HCT116 (cell line): ENCODE measurements at regions not wholly inside any gene's neighbourhood (a gene's known extent, or its start where the extent isn't known, plus 50 kb on each side); places are given as distances from the start of the nearest gene placed in this dataset.

Experiments used
- ATAC-seq: fragments of 200-7000 bp; cut with Tn5 transposase; 2 replicates; pipeline ENCODE4 v1.9.1; 2020; ENCODE audit warnings: mild to moderate bottlenecking, moderate library complexity
- BruUV-seq: library from RNA; stranded (reverse); fragments of 400-500 nt; replicated peaks from 2 replicates; lab custom pipeline; 2021; lab: Mats Ljungman, UMichigan
- CTCF ChIA-PET: fragments of 300-600 bp; sonication (Branson Sonifier 250); formaldehyde crosslinking; loops from one replicate; lab custom pipeline; 2021; ENCODE audit warnings: antibody characterized with exemption; lab: Charles Lee
- POLR2A ChIA-PET: fragments of 300-600, 350-600 bp; sonication (Branson Sonifier 250); formaldehyde crosslinking; loops from one replicate; lab custom pipeline; 2021; ENCODE audit warnings: antibody characterized with exemption; lab: Charles Lee
- RAD21 ChIA-PET, 2 experiments: fragments of 300-600 bp; sonication (Branson Sonifier 250); formaldehyde crosslinking; loops; one replicate each; lab custom pipeline; 2023; ENCODE audit warnings: low total read pairs in 2 of 2; ENCODE audit not compliant: uncharacterized antibody in 2 of 2, unreplicated experiment in 2 of 2, low non-redundant PET in 1 of 2; lab: Charles Lee
- DNase-seq: peaks from one replicate; pipeline ENCODE4 v3.0.0-alpha.2; 2010; ENCODE audit warnings: low read depth, low spot score
- H2AFZ ChIP-seq: fragments of 200-600 bp; shearing (Covaris generic), sonication (generic); 2 replicates; pipeline ENCODE4 v1.6.1; 2017; ENCODE audit warnings: low read depth, mixed run types, mixed read lengths, antibody characterized with exemption, low read length; ENCODE audit not compliant: poor library complexity, severe bottlenecking
- H3K27ac ChIP-seq: 2 replicates; pipeline ENCODE4 v1.5.1; 2012; ENCODE audit warnings: low read depth, low read length
- H3K27me3 ChIP-seq: fragments of 200-600 bp; sonication (generic); 2 replicates; pipeline ENCODE4 v1.6.1; 2016; ENCODE audit warnings: mixed run types, low read length, mixed read lengths; ENCODE audit not compliant: insufficient read depth
- H3K36me3 ChIP-seq, 2 experiments: fragments of 200-500 bp in 1 of 2; fragments of 200-600 bp in 1 of 2; sonication (Bioruptor generic) in 1 of 2; sonication (generic) in 1 of 2; 2 replicates each; pipeline versions ENCODE4 v1.5.1 to v1.6.1; 2014 to 2016; ENCODE audit warnings: low read length in 2 of 2, inconsistent platforms in 1 of 2, mixed read lengths in 1 of 2, mixed run types in 1 of 2; ENCODE audit not compliant: insufficient read depth in 2 of 2, control insufficient read depth in 1 of 2
- H3K4me1 ChIP-seq, 2 experiments: fragments of 200-600 bp in 1 of 2; sonication (generic) in 1 of 2; 2 replicates each; pipeline versions ENCODE4 v1.5.1 to v1.6.1; 2012 to 2017; ENCODE audit warnings: low read length in 2 of 2, inconsistent platforms in 1 of 2, mild to moderate bottlenecking in 1 of 2, mixed read lengths in 1 of 2, mixed run types in 1 of 2, moderate library complexity in 1 of 2; ENCODE audit not compliant: insufficient read depth in 2 of 2, control insufficient read depth in 1 of 2
- H3K4me2 ChIP-seq: fragments of 200-600 bp; sonication (generic); 2 replicates; pipeline ENCODE4 v1.6.1; 2017; ENCODE audit warnings: mixed run types, low read length, mixed read lengths
- H3K4me3 ChIP-seq, 2 experiments: fragments of 200-600 bp in 1 of 2; sonication (generic) in 1 of 2; replicated peaks in 1 of 2; 2 replicates each; pipeline ENCODE4 v1.5.1; 2011 to 2016; ENCODE audit warnings: low read length in 2 of 2, control low read depth in 1 of 2, low read depth in 1 of 2, mild to moderate bottlenecking in 1 of 2, mixed read lengths in 1 of 2, mixed run types in 1 of 2
- H3K79me2 ChIP-seq: fragments of 200-600 bp; sonication (generic); 2 replicates; pipeline ENCODE4 v1.6.1; 2017; ENCODE audit warnings: mild to moderate bottlenecking, mixed run types, low read length, moderate library complexity, mixed read lengths; ENCODE audit not compliant: insufficient read depth
- H3K9ac ChIP-seq: fragments of 200-600 bp; sonication (generic); 2 replicates; pipeline ENCODE4 v1.6.1; 2016; ENCODE audit warnings: low read length, mixed read lengths
- H3K9me2 ChIP-seq: fragments of 200-600 bp; sonication (generic), shearing (Covaris generic); 2 replicates; pipeline ENCODE4 v1.6.1; 2017; ENCODE audit warnings: mixed run types, mild to moderate bottlenecking, moderate library complexity; ENCODE audit not compliant: insufficient read depth
- H3K9me3 ChIP-seq, 2 experiments: fragments of 200-500 bp in 1 of 2; fragments of 200-600 bp in 1 of 2; sonication (Bioruptor generic) in 1 of 2; sonication (generic) in 1 of 2; 2 replicates each; pipeline ENCODE4 v1.6.1; 2014 to 2017; ENCODE audit warnings: low read length in 2 of 2, mixed read lengths in 2 of 2, inconsistent platforms in 1 of 2, low read depth in 1 of 2, mild to moderate bottlenecking in 1 of 2, mixed run types in 1 of 2, moderate library complexity in 1 of 2; ENCODE audit not compliant: control insufficient read depth in 1 of 2, insufficient read depth in 1 of 2
- H4K20me1 ChIP-seq: fragments of 200-600 bp; sonication (generic), shearing (Covaris generic); 2 replicates; pipeline ENCODE4 v1.6.1; 2017; ENCODE audit warnings: mixed run types, mild to moderate bottlenecking, moderate library complexity; ENCODE audit not compliant: insufficient read depth
- CBX3 ChIP-seq: IDR thresholded peaks from 2 replicates; pipeline ENCODE4 v1.6.1; 2012; ENCODE audit warnings: low read depth
- CEBPB ChIP-seq: IDR thresholded peaks from 2 replicates; pipeline ENCODE4 v1.6.1; 2012; ENCODE audit warnings: low read depth
- EGR1 ChIP-seq: IDR thresholded peaks from 2 replicates; pipeline ENCODE4 v1.6.1; 2012; ENCODE audit warnings: low read depth
- ELF1 ChIP-seq: IDR thresholded peaks from 2 replicates; pipeline ENCODE4 v1.6.1; 2012; ENCODE audit warnings: low read depth, borderline replicate concordance
- EZH2phosphoT487 ChIP-seq: fragments of 200-600 bp; IDR thresholded peaks from 2 replicates; pipeline ENCODE4 v1.6.1; 2018; ENCODE audit warnings: antibody characterized with exemption, borderline replicate concordance
- JUND ChIP-seq: IDR thresholded peaks from 2 replicates; pipeline ENCODE4 v1.6.1; 2012
- POLR2AphosphoS5 ChIP-seq: IDR thresholded peaks from 2 replicates; pipeline ENCODE4 v1.6.1; 2011; ENCODE audit warnings: mild to moderate bottlenecking, low read depth, low read length, moderate library complexity
- RAD21 ChIP-seq: IDR thresholded peaks from 2 replicates; pipeline ENCODE4 v1.6.1; 2012; ENCODE audit warnings: low read depth, mild to moderate bottlenecking
- REST ChIP-seq: IDR thresholded peaks from 2 replicates; pipeline ENCODE4 v1.6.1; 2012; ENCODE audit warnings: low read depth
- SIN3A ChIP-seq: IDR thresholded peaks from 2 replicates; pipeline ENCODE4 v1.6.1; 2012; ENCODE audit warnings: low read depth
- SP1 ChIP-seq: IDR thresholded peaks from 2 replicates; pipeline ENCODE4 v1.6.1; 2012; ENCODE audit warnings: low read depth
- TCF7L2 ChIP-seq: IDR thresholded peaks from 2 replicates; pipeline ENCODE4 v1.7.0; 2011; ENCODE audit warnings: borderline replicate concordance, inconsistent platforms; ENCODE audit not compliant: insufficient read depth, insufficient read length; ENCODE audit errors: extremely low read depth
- YY1 ChIP-seq: IDR thresholded peaks from 2 replicates; pipeline ENCODE4 v1.6.1; 2011; ENCODE audit warnings: low read length, low read depth, moderate library complexity, mild to moderate bottlenecking; ENCODE audit not compliant: insufficient replicate concordance; ENCODE audit errors: extremely low read depth
- ZBTB33 ChIP-seq: IDR thresholded peaks from 2 replicates; pipeline ENCODE4 v1.6.1; 2011; ENCODE audit warnings: mild to moderate bottlenecking, low read length, moderate library complexity; ENCODE audit not compliant: insufficient replicate concordance; ENCODE audit errors: extremely low read depth
- ZFX ChIP-seq: fragments of 450-650 bp; IDR thresholded peaks from 2 replicates; pipeline ENCODE4 v1.6.1; 2017
- ZNF274 ChIP-seq: fragments of 200-500 bp; sonication (Bioruptor generic); IDR thresholded peaks from 2 replicates; pipeline ENCODE4 v1.6.1; 2014; ENCODE audit warnings: mild to moderate bottlenecking, low read depth, low read length, inconsistent platforms
- intact Hi-C: fragments of 100-400 bp; cut with micrococcal nuclease; formaldehyde crosslinking; loops from 2 replicates; pipeline ENCODE4 v1.10.0; 2022
- TF ChIP-seq, protein P1 (sequence below): IDR thresholded peaks from 2 replicates; pipeline ENCODE4 v1.6.1; 2012
- TF ChIP-seq, protein P2 (sequence below), 3 experiments: fragments of 200-600 bp in 1 of 3; sonication (generic) in 1 of 3; IDR thresholded peaks in 2 of 3; conservative IDR thresholded peaks in 1 of 3; 2 replicates each; pipeline ENCODE4 v1.5.1; 2012 to 2017; ENCODE audit warnings: low read depth in 2 of 3, low read length in 2 of 3, antibody characterized with exemption in 1 of 3, borderline replicate concordance in 1 of 3, control low read depth in 1 of 3, mild to moderate bottlenecking in 1 of 3, mixed read lengths in 1 of 3, mixed run types in 1 of 3, moderate library complexity in 1 of 3; ENCODE audit not compliant: insufficient read depth in 1 of 3
- TF ChIP-seq, protein P3 (sequence below): IDR thresholded peaks from 2 replicates; pipeline ENCODE4 v1.6.1; 2012

DNA sequence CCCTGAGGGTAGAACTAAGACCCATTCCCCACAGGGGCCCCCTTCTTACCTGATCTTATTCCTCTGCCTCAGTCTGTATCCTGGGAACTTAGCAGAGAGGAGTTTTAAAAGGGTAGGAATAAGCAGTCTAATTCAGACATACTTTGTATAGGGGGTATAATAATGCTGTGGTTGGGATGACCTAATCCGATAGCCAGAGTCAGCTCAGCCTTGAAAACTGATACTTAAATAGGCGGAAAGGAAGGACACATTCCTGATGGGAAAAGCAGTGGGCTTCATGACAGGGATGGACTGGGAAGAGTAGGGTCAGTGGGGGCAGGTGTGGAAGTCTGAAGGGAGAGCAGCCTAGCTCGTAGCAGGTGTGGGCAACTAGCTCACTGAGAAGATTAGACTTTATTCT is 52.2 kb upstream of the TESK1 start:
- intact Hi-C loops: loop anchor here (10.0 kb wide), 1 partner anchor 658 kb away; a partner anchor contains a TSS
- H3K9me2 ChIP-seq: no peaks in the 10 kb centered on the region
- no peak overlapping the region for H3K27ac ChIP-seq
- RAD21 ChIA-PET: interaction anchor here in 1 of 2 experiments (1.3 kb wide), 1 partner anchor 34 kb away, joined by 3 read pairs; no protein-coding TSS in a partner anchor
- no TSS peak for BruUV-seq
- POLR2A ChIA-PET: interaction anchor here (2.0 kb wide), 1 partner anchor 63 kb away, joined by 7 read pairs; the partner anchor contains the start of gene RUSC2
- H3K36me3 ChIP-seq: no peaks in the 10 kb centered on the region
- H3K4me3 ChIP-seq: no peak overlapping the region
- TF ChIP-seq ZNF274 (no peak), JUND (no peak), SP1 (no peak), POLR2AphosphoS5 (no peak), ZFX (no peak), YY1 (no peak), ELF1 (no peak), CEBPB (no peak), CBX3 (no peak), REST (no peak), SIN3A (no peak), EGR1 (no peak), EZH2phosphoT487 (no peak), ZBTB33 (no peak), TCF7L2 (no peak), RAD21 (no peak)
- TF ChIP-seq, protein P1, sequence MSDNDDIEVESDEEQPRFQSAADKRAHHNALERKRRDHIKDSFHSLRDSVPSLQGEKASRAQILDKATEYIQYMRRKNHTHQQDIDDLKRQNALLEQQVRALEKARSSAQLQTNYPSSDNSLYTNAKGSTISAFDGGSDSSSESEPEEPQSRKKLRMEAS: no peak
- TF ChIP-seq, protein P2, sequence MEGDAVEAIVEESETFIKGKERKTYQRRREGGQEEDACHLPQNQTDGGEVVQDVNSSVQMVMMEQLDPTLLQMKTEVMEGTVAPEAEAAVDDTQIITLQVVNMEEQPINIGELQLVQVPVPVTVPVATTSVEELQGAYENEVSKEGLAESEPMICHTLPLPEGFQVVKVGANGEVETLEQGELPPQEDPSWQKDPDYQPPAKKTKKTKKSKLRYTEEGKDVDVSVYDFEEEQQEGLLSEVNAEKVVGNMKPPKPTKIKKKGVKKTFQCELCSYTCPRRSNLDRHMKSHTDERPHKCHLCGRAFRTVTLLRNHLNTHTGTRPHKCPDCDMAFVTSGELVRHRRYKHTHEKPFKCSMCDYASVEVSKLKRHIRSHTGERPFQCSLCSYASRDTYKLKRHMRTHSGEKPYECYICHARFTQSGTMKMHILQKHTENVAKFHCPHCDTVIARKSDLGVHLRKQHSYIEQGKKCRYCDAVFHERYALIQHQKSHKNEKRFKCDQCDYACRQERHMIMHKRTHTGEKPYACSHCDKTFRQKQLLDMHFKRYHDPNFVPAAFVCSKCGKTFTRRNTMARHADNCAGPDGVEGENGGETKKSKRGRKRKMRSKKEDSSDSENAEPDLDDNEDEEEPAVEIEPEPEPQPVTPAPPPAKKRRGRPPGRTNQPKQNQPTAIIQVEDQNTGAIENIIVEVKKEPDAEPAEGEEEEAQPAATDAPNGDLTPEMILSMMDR (IDR thresholded peaks at IDR 0.05 in 2 of 3, conservative IDR thresholded peaks at IDR 0.05 in 1 of 3; ENCODE audit: borderline replicate concordance in 1 of 3, insufficient read depth in 1 of 3, low read depth in 2 of 3, low read length in 2 of 3): no peak
- TF ChIP-seq, protein P3, sequence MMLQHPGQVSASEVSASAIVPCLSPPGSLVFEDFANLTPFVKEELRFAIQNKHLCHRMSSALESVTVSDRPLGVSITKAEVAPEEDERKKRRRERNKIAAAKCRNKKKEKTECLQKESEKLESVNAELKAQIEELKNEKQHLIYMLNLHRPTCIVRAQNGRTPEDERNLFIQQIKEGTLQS: no peak
- no peaks in the 10 kb centered on the region for H3K27me3 ChIP-seq
- peaks cover 0 to 6% of the 10 kb centered on the region in 2 experiments; a peak in 2 of 4 replicates for H3K4me1 ChIP-seq
- DNase-seq (no peak), ATAC-seq (no peak)
- CTCF ChIA-PET: interaction anchor here (1.0 to 3.8 kb wide), 8 partner anchors 12 to 653 kb away, joined by 3 to 29 read pairs (median 8); partner anchors contain the start of gene RUSC2
- no peaks in the 10 kb centered on the region for H4K20me1 ChIP-seq
- H3K9me3 ChIP-seq: no peaks in the 10 kb centered on the region
- H3K9ac ChIP-seq: no peak overlapping the region
- H2AFZ ChIP-seq: no peak overlapping the region
- H3K4me2 ChIP-seq: no peak overlapping the region
- no peaks in the 10 kb centered on the region for H3K79me2 ChIP-seq
